ENCODE measurements at regions not wholly inside any gene's neighbourhood (a gene's known extent, or its start where the extent isn't known, plus 50 kb on each side); places are given as distances from the start of the nearest gene placed in this dataset.

DNA sequence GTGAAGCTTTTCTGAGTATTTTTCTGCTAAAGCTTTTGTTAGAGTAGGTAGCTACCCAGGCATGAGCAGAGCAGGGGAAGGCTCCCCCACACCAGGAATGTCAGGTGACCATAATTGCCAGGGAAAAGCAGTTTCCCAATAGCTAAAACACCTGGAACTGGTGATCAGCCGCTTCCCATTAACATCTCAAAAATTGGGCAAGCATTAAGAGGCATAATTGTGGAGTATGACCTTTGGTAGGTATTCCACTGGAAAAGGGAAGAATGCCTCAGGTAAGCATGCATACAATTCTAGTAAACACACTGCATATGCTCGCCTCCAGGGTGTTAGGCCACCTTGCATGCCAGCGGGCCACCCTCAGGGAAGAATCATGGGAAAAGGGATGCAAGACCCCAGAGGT, 84.5 kb downstream of the CCR1 start:
- H3K4me3 Mint-ChIP-seq: no peak overlapping the region
- no peak overlapping the region for H3K27ac Mint-ChIP-seq
- peaks cover 1% of the 10 kb centered on the region for H3K9me3 Mint-ChIP-seq
- H3K4me1 Mint-ChIP-seq: peaks cover 4% of the 10 kb centered on the region
- H3K27me3 Mint-ChIP-seq: peaks cover 7% of the 10 kb centered on the region
- H3K36me3 Mint-ChIP-seq: no peaks in the 10 kb centered on the region
- ATAC-seq (ENCODE audit: low read depth): no peak
- DNase-seq (ENCODE audit: low spot score in 2 of 2): no peak

DNA sequence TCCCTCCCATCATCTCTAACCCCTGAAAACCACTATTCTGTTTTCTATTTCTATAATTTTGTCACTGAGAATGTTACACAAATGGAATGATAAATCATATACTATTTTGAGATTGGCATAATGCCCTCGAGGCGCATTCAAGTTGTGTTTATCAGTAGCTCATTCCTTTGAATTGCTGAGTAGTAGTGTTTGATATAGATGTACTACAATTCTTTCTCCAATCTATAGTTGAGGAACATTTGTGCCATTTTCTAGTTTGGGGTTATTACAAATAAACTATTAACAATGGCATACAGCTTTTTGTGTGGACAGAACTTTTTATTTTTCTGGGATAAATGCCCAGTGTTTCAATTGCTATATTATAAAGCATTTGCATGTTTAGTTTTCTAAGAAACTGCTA, 86.0 kb downstream of the CCR1 start:
- peaks cover 7% of the 10 kb centered on the region for H3K27me3 Mint-ChIP-seq
- DNase-seq (ENCODE audit: low spot score in 2 of 2): no peak
- ATAC-seq (ENCODE audit: low read depth): no peak
- H3K4me3 Mint-ChIP-seq: no peak overlapping the region
- no peaks in the 10 kb centered on the region for H3K36me3 Mint-ChIP-seq
- peaks cover 4% of the 10 kb centered on the region for H3K4me1 Mint-ChIP-seq
- H3K27ac Mint-ChIP-seq: no peak overlapping the region
- peaks cover 1% of the 10 kb centered on the region for H3K9me3 Mint-ChIP-seq

DNA sequence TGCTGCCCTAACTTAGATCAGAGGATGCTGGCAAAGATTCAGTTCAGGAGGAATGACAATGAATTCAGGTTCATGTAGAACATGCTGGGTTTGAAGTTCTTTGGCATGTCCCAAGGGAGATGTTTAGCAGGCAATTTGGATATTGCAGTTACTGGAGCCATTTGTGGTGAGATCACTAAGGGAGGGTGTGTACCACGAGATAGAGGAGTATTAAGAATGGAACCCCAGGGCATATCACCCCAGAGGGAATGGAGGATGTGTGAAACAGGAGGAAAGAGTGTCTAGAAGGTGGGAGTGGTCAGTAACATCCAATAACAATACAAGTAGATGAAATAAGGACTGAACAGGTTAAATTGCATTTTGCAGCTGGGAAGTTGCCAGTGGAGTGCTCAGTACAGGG, 87.1 kb downstream of the CCR1 start:
- ATAC-seq (ENCODE audit: low read depth) (no peak), DNase-seq (ENCODE audit: low spot score in 2 of 2) (no peak)
- Mint-ChIP-seq H3K4me3 (no peak overlapping the region), H3K4me1 (peaks cover 4% of the 10 kb centered on the region), H3K36me3 (no peaks in the 10 kb centered on the region), H3K27me3 (peaks cover 7% of the 10 kb centered on the region), H3K9me3 (peaks cover 1% of the 10 kb centered on the region), H3K27ac (no peak overlapping the region)

DNA sequence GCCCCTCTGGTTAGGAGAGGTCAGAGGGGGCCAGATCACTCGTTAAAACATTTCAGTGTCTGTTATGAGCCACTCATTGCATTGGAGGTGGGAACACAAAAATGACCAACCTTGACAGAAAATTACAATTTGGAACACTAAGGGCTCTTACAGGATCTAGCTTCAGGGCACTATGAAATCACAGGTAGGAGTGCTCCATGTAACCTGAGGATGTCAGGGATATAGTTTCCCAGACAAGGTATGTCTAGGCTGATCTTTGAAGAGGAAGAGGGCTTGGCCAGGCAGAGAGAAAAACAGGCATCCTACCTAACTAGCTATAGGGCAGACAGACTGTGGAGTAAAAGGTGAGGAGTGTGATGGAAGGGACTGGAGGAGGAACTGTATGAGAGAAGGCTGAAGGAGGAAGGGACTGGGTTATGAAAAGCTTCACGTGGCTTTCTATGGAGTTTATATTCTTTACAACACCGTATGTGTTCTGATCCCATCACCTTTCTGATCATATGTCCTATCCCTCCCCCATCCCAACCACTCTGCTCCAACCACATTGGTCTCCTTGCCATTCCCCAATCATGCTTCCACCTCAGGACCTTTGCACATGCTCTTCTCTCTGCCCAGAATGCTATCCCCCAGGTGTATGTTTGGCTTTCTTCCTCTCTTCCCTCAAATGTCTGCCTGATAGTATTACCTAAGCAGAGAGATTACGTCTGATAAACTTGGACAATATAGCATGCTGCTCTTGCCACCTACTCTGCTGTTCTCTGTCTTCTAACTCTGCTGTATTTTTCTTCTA, 88.2 kb downstream of the CCR1 start:
- H3K4me1 Mint-ChIP-seq: peaks cover 4% of the 10 kb centered on the region
- no peak for DNase-seq (ENCODE audit: low spot score in 2 of 2)

DNA sequence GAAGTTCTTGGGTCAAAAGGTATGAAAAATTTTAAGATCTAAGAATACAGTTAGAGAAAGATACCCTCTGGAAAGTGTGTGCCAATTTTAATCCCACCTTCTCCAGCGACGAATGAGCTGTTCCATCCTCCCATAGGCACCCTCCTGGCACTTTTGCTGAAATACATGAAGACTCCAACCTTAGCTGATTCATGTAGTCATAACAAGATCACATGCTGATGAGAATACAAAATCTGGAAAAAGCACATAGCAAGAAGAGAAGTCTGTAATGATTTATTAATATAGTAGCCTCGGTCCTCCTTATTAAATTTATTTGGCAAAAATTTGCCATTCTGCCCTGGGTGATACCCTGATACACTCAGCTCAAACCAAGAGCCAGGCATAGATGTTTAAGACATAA, 88.9 kb downstream of the CCR1 start:
- ATAC-seq (ENCODE audit: low read depth) (no peak), DNase-seq (ENCODE audit: low spot score in 2 of 2) (no peak)
- no peak overlapping the region for H3K4me3 Mint-ChIP-seq
- peaks cover 1% of the 10 kb centered on the region for H3K9me3 Mint-ChIP-seq
- H3K4me1 Mint-ChIP-seq: peaks cover 7% of the 10 kb centered on the region
- H3K27me3 Mint-ChIP-seq: peaks cover 7% of the 10 kb centered on the region
- no peak overlapping the region for H3K27ac Mint-ChIP-seq
- peaks cover 1% of the 10 kb centered on the region for H3K36me3 Mint-ChIP-seq

More for the DNA sequence above, 88.2 kb downstream of the CCR1 start:
- H3K36me3 Mint-ChIP-seq: no peaks in the 10 kb centered on the region
- peaks cover 1% of the 10 kb centered on the region for H3K9me3 Mint-ChIP-seq
- no peak overlapping the region for H3K4me3 Mint-ChIP-seq
- H3K27me3 Mint-ChIP-seq: peaks cover 7% of the 10 kb centered on the region
- ATAC-seq (ENCODE audit: low read depth): no peak
- no peak overlapping the region for H3K27ac Mint-ChIP-seq

DNA sequence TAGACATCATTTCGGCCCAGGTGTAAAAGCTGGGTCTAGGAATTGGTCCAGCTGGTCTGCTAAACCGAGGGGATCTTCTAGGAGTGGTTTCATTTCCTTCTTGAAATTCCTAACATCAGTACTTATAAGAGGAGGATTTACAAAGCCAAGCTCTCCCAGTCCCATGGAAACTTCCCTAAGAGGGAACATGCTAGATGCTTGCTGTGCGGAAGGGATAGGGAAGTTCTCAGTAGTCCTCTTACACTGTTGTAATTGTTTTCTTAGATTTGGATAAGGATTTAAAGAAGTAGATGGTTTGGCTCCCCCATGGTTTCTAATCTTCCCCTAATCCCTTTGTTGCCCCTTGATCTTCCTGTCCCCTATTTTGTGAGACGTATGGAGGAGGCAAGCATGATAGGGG, 89.7 kb upstream of the XCR1 start:
- no peak for DNase-seq (ENCODE audit: low spot score in 2 of 2)
- H3K27ac Mint-ChIP-seq: no peak overlapping the region

DNA sequence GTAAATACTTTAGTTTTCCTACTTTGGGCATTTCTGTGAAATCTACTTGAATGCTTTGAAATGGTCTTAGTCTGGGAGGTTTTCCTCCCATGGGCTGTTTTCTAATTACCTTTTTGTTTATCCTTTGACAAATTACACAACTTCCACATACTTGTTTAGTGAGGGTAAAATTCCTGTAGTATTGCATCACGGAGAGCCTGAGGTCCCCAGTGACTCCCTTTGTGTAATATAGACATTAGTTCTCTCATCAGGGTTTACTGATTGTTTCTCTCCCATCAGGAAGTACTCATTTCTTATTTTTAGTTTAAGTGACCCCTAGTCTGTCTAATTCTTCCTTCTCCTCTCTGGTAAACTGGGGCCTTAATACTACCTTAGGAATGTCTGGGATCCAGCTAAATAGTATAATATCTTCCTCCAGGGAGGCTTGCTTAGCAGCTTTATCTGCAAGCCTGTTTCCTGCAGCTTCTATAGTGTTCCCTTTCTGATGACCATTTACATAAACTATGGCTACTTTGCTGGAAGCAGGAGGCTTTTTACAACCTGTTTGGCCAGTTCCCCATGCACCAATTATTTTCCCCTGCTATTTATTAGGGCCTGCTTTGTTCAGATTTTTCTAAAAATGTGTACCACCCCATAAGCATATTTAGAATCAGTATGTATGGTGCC, 87.2 kb upstream of the XCR1 start:
- no peak overlapping the region for H3K27ac Mint-ChIP-seq
- DNase-seq (ENCODE audit: low spot score in 2 of 2): no peak
- no peak overlapping the region for H3K4me3 Mint-ChIP-seq
- no peak for ATAC-seq (ENCODE audit: low read depth)
- peaks cover 16% of the 10 kb centered on the region for H3K4me1 Mint-ChIP-seq
- peaks cover 2% of the 10 kb centered on the region for H3K9me3 Mint-ChIP-seq
- H3K36me3 Mint-ChIP-seq: peaks cover 1% of the 10 kb centered on the region
- H3K27me3 Mint-ChIP-seq: no peaks in the 10 kb centered on the region

More for the DNA sequence above, 89.7 kb upstream of the XCR1 start:
- Mint-ChIP-seq H3K27me3 (peaks cover 7% of the 10 kb centered on the region), H3K9me3 (peaks cover 3% of the 10 kb centered on the region), H3K4me3 (no peak overlapping the region), H3K4me1 (peaks cover 7% of the 10 kb centered on the region), H3K36me3 (peaks cover 1% of the 10 kb centered on the region)
- no peak for ATAC-seq (ENCODE audit: low read depth)

DNA sequence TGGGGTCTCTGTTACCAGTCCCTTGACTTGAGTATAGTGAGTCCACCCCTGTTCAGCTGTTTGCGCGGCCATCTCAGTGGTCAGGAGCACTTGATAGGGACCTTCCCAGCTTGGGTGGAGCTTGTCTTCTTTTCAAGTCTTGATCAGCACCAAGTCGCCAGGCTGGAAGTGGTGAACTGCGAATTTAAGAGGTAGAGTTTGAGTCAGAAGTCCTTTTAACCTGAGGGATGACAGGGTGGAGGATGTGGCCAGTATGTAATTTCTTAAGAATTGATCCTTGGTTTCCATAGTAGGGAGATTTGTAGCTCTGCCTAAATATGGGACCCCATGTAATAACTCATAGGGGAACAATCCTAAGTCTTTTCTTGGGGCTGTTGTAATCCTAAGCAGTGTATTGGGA, 86.3 kb upstream of the XCR1 start:
- Mint-ChIP-seq H3K27ac (no peak overlapping the region), H3K4me3 (no peak overlapping the region), H3K4me1 (peaks cover 24% of the 10 kb centered on the region), H3K36me3 (peaks cover 1% of the 10 kb centered on the region), H3K9me3 (peaks cover 2% of the 10 kb centered on the region), H3K27me3 (no peaks in the 10 kb centered on the region)
- ATAC-seq (ENCODE audit: low read depth) (no peak), DNase-seq (ENCODE audit: low spot score in 2 of 2) (no peak)

DNA sequence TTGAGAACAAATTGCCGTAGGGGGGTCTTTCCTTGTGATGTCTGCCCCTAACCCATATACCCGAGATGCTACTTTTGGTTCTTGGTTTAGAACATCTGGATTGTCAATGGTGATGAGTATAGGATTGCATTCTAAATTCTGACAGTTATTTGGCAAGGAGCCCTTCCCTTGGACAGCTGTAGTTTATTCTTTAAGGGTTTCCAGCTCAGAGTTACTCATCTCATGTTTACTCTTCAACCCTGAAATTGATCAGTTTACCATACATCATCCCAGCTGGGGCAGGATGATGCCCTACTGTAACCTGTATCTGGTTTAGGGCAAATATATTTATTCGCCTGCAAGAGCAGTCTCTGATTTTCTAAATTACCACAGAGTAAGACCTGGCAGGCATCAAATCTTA, 85.7 kb upstream of the XCR1 start:
- Mint-ChIP-seq H3K4me1 (peaks cover 24% of the 10 kb centered on the region), H3K27me3 (no peaks in the 10 kb centered on the region), H3K4me3 (no peak overlapping the region), H3K27ac (no peak overlapping the region), H3K36me3 (peaks cover 1% of the 10 kb centered on the region), H3K9me3 (peaks cover 2% of the 10 kb centered on the region)
- ATAC-seq (ENCODE audit: low read depth) (no peak), DNase-seq (ENCODE audit: low spot score in 2 of 2) (no peak)

DNA sequence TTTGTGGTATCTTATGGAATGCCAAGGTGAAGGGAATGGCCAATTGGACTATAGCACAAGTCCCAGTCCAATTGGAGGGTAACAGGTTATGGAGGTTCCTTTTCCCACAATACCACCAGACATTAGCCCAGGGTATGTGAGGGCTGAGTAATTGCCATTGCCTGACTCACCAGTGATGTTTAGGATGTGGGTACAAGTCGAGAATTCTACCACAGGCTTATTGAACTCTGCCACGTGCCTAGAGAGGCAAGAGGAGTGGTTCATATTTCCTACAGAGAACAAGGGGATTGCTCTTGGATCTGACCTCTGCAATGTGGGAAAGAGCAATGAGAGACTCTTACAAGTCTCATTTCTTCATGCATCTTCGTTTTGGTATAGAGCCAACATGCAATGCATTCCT, 85.0 kb upstream of the XCR1 start:
- Mint-ChIP-seq H3K9me3 (peaks cover 2% of the 10 kb centered on the region), H3K4me3 (no peak overlapping the region), H3K27ac (no peak overlapping the region), H3K36me3 (peaks cover 1% of the 10 kb centered on the region), H3K4me1 (peaks cover 24% of the 10 kb centered on the region), H3K27me3 (no peaks in the 10 kb centered on the region)
- ATAC-seq (ENCODE audit: low read depth) (no peak), DNase-seq (ENCODE audit: low spot score in 2 of 2) (no peak)

DNA sequence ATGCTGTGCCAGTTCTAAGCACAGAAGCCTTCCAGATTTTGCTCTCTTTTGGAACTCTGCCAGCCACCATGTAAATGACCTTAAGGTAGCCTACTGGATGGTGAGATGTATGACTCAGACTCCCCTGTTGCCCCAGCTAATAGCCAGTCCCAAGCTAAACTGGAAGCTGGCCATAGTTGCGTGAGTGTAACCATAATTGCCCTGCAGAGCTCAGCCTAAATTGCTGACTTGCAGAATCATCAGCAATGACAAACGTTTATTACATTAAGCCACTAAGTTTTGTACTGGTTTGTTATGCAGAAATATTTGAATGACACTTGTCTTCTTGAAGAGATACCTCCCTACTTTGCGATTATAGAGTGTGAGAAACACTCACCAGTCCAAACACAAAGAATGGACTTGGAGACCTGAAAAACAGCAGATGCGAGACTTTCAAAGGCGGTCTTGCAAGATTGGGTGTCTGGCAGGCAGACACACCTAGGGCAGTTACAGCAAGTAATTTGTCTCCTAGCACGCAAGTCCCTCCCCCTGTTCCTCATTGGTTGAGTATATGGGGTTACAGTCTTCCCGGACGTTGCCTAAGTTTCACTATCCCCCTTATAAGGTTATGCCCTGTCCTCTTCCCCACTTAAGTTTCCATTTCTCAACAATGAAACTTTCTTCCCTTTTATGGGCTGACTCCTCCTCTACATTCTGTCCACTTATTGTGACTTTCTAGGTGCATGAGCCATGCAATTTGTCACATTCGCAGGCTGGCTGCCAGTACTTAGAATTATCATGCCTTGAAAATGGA, 83.6 kb upstream of the XCR1 start:
- peak; percentile 32 for ATAC-seq (ENCODE audit: low read depth)
- peaks cover 2% of the 10 kb centered on the region for H3K9me3 Mint-ChIP-seq
- H3K27ac Mint-ChIP-seq: peak overlapping the region; percentile 6
- H3K4me1 Mint-ChIP-seq: peaks cover 24% of the 10 kb centered on the region
- H3K36me3 Mint-ChIP-seq: peaks cover 1% of the 10 kb centered on the region
- no peak overlapping the region for H3K4me3 Mint-ChIP-seq
- no peaks in the 10 kb centered on the region for H3K27me3 Mint-ChIP-seq
- no peak for DNase-seq (ENCODE audit: low spot score in 2 of 2)

DNA sequence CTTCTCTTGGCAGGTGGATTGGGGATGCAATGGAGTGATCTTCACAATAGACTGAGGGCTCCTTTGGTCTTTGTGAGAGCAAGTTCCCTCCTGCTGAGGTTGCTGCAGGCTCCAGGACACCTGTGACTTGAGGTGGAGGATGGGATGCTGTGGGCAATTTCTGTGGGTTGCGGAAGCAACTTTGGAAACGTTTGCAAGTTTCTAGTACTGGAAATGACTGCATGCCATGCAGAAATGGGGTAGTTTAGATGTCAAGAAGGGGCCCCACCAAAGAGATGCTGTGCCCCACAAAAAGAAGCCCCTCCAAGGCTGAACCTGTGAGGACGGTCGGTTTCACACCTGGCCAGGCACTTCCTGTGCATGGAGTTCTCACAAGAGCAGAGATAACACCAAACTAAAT, 80.4 kb upstream of the XCR1 start:
- H3K27ac Mint-ChIP-seq: no peak overlapping the region
- H3K4me1 Mint-ChIP-seq: peaks cover 31% of the 10 kb centered on the region
- H3K36me3 Mint-ChIP-seq: no peaks in the 10 kb centered on the region
- no peak for ATAC-seq (ENCODE audit: low read depth)
- DNase-seq (ENCODE audit: low spot score in 2 of 2): no peak
- H3K9me3 Mint-ChIP-seq: peaks cover 2% of the 10 kb centered on the region
- H3K27me3 Mint-ChIP-seq: no peaks in the 10 kb centered on the region
- no peak overlapping the region for H3K4me3 Mint-ChIP-seq

DNA sequence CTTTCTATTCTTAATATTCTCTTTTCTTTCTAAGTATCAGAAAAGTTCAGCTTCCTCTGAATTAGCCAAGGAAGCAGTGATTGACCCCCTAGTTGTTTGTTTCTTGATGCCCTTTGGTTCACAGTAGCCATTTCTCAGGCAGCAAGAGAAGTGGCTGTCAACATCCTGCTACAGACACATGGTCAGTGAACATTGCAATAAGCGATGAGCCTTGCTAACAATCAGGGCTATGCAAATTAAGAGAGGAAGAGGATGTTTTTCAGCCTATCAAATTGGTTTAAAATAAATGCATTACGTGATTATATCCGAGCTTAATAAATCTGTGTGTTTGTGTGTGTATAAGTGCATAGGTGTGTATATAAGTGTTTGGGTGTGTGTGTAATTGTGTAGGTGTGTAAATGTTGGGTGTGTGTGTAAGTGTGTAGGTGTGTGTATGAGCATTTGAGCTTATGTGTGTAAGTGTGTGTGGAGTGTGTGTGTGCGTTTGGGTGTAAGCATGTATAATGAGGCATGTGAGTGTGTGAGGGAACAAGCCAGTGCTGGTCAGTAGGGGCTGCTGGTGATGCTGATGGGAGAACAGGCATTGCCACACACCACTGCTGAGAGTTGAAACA, 78.1 kb upstream of the XCR1 start:
- H3K27me3 Mint-ChIP-seq: no peaks in the 10 kb centered on the region
- peaks cover 3% of the 10 kb centered on the region for H3K9me3 Mint-ChIP-seq
- no peak for DNase-seq (ENCODE audit: low spot score in 2 of 2)
- peaks cover 29% of the 10 kb centered on the region for H3K4me1 Mint-ChIP-seq
- H3K4me3 Mint-ChIP-seq: no peak overlapping the region
- no peak overlapping the region for H3K27ac Mint-ChIP-seq
- peaks cover 4% of the 10 kb centered on the region for H3K36me3 Mint-ChIP-seq
- peak; percentile 72 for ATAC-seq (ENCODE audit: low read depth)

DNA sequence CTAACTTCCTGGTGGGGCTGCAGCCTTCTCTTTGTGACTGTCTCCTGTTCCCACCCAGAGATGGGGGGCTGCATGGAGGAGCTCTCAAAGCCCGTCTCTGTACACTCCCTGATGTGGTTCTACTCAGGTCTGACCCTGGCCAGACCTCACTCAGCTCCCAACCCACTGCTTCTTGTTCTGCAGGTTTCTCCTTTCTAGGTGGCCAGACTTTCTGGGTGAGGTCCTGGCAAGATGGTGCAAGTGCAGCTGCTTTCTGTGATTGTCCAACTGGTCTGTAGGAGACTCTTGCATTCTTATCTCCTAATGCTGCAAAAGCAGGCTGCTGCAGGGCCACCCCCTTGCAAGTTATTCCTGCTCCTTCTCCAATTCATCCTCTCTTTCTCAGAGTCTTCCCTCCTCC, 77.4 kb upstream of the XCR1 start:
- Mint-ChIP-seq H3K4me3 (no peak overlapping the region), H3K9me3 (peaks cover 3% of the 10 kb centered on the region), H3K36me3 (peaks cover 4% of the 10 kb centered on the region)

More for the DNA sequence above, 77.4 kb upstream of the XCR1 start:
- DNase-seq (ENCODE audit: low spot score in 2 of 2) (no peak), ATAC-seq (ENCODE audit: low read depth) (no peak)
- Mint-ChIP-seq H3K27ac (no peak overlapping the region), H3K27me3 (no peaks in the 10 kb centered on the region), H3K4me1 (peaks cover 29% of the 10 kb centered on the region)
